IMR-90 (cell line): ENCODE measurements at regions not wholly inside any gene's neighbourhood (a gene's known extent, or its start where the extent isn't known, plus 50 kb on each side); places are given as distances from the start of the nearest gene placed in this dataset.

Experiments
- ATAC-seq: fragments of 200-7000 bp; cut with Tn5 transposase; 2 replicates; pipeline ENCODE4 v1.9.1; 2020; ENCODE audit warnings: low read depth, mild to moderate bottlenecking, moderate library complexity
- BruUV-seq: library from RNA; stranded (reverse); fragments of 400-500 nt; replicated peaks from 2 replicates; lab custom pipeline; 2021; lab: Mats Ljungman, UMichigan
- CTCF ChIA-PET: fragments of 300-600 bp; formaldehyde crosslinking; extraction: SDS; loops from one replicate; lab custom pipeline; 2021; ENCODE audit warnings: antibody characterized with exemption; lab: Yijun Ruan, JAX
- POLR2A ChIA-PET: fragments of 300-600 bp; sonication (Branson Sonifier 250); formaldehyde crosslinking; loops from one replicate; lab custom pipeline; 2022; ENCODE audit warnings: antibody characterized with exemption; ENCODE audit not compliant: unreplicated experiment; lab: Charles Lee
- DNase-seq: peaks from one replicate; pipeline ENCODE4 v3.0.0; 2013
- H2AFZ ChIP-seq: replicated peaks from 2 replicates; pipeline ENCODE3; 2013; ENCODE audit warnings: low read length, mild to moderate bottlenecking; ENCODE audit not compliant: poor library complexity
- H2AK5ac ChIP-seq: 2 replicates; pipeline ENCODE4 v1.6.1; 2013; ENCODE audit warnings: low read depth, low read length, inconsistent platforms
- H2AK9ac ChIP-seq: replicated peaks from 2 replicates; pipeline ENCODE3; 2013; ENCODE audit warnings: mild to moderate bottlenecking, low read depth, low read length, moderate library complexity; ENCODE audit not compliant: poor library complexity
- H2BK120ac ChIP-seq: 2 replicates; pipeline ENCODE4 v1.6.1; 2013; ENCODE audit warnings: low read depth, low read length, inconsistent platforms
- H2BK15ac ChIP-seq: 3 replicates; pipeline ENCODE4 v1.6.1; 2013; ENCODE audit warnings: low read depth, low read length, inconsistent platforms
- H2BK20ac ChIP-seq: 2 replicates; pipeline ENCODE4 v1.6.1; 2013; ENCODE audit warnings: low read depth, mild to moderate bottlenecking, inconsistent platforms, low read length, moderate library complexity
- H2BK5ac ChIP-seq: 2 replicates; pipeline ENCODE4 v1.6.1; 2013; ENCODE audit warnings: mild to moderate bottlenecking, low read depth, low read length, inconsistent platforms; ENCODE audit not compliant: poor library complexity, severe bottlenecking
- H3K14ac ChIP-seq: replicated peaks from 2 replicates; pipeline ENCODE4 v1.6.1; 2013; ENCODE audit warnings: low read depth, low read length, inconsistent platforms
- H3K18ac ChIP-seq: 2 replicates; pipeline ENCODE4 v1.6.1; 2013; ENCODE audit warnings: low read depth, low read length, control low read depth
- H3K23ac ChIP-seq: 2 replicates; pipeline ENCODE4 v1.6.1; 2013; ENCODE audit warnings: low read depth, low read length, inconsistent platforms
- H3K27ac ChIP-seq: 2 replicates; pipeline ENCODE4 v1.5.1; 2013; ENCODE audit warnings: mild to moderate bottlenecking, control low read depth, low read length; ENCODE audit not compliant: insufficient read depth
- H3K27me3 ChIP-seq: 2 replicates; pipeline ENCODE4 v1.6.1; 2013; ENCODE audit warnings: low read length; ENCODE audit not compliant: control insufficient read depth, insufficient read depth
- H3K36me3 ChIP-seq: 2 replicates; pipeline ENCODE4 v1.6.1; 2013; ENCODE audit warnings: low read length, mixed read lengths; ENCODE audit not compliant: control insufficient read depth, insufficient read depth
- H3K4ac ChIP-seq: 2 replicates; pipeline ENCODE4 v1.6.1; 2013; ENCODE audit warnings: low read depth, low read length, inconsistent platforms
- H3K4me1 ChIP-seq: 2 replicates; pipeline ENCODE4 v1.6.1; 2013; ENCODE audit warnings: low read length, mixed read lengths; ENCODE audit not compliant: control insufficient read depth, insufficient read depth
- H3K4me2 ChIP-seq: 2 replicates; pipeline ENCODE4 v1.6.1; 2013; ENCODE audit warnings: low read depth, mild to moderate bottlenecking, control low read depth, low read length, moderate library complexity
- H3K4me3 ChIP-seq: 2 replicates; pipeline ENCODE4 v1.5.1; 2013; ENCODE audit warnings: low read depth, mild to moderate bottlenecking, control low read depth, low read length, moderate library complexity; ENCODE audit not compliant: insufficient read depth
- H3K56ac ChIP-seq: 2 replicates; pipeline ENCODE4 v1.6.1; 2013; ENCODE audit warnings: low read length, inconsistent platforms; ENCODE audit not compliant: insufficient read depth; ENCODE audit errors: extremely low read depth
- H3K79me1 ChIP-seq, 2 experiments: 2 replicates each; pipeline ENCODE4 v1.6.1; 2013; ENCODE audit warnings: low read length in 2 of 2, inconsistent platforms in 1 of 2, low read depth in 1 of 2
- H3K9ac ChIP-seq: 2 replicates; pipeline ENCODE4 v1.6.1; 2013; ENCODE audit warnings: low read depth, low read length, control low read depth
- H3K9me1 ChIP-seq: 2 replicates; pipeline ENCODE4 v1.6.1; 2013; ENCODE audit warnings: low read length, inconsistent platforms; ENCODE audit not compliant: insufficient read depth
- H3K9me3 ChIP-seq: 2 replicates; pipeline ENCODE4 v1.6.1; 2013; ENCODE audit warnings: low read length; ENCODE audit not compliant: control insufficient read depth, insufficient read depth
- H4K20me1 ChIP-seq: 2 replicates; pipeline ENCODE4 v1.6.1; 2013; ENCODE audit warnings: low read length, inconsistent platforms; ENCODE audit not compliant: insufficient read depth
- H4K5ac ChIP-seq: 2 replicates; pipeline ENCODE4 v1.6.1; 2013; ENCODE audit warnings: mild to moderate bottlenecking, low read depth, low read length, control low read depth
- H4K8ac ChIP-seq, 2 experiments: 2 replicates each; pipeline ENCODE4 v1.6.1; 2013; ENCODE audit warnings: low read depth in 2 of 2, low read length in 2 of 2, control low read depth in 1 of 2, inconsistent platforms in 1 of 2
- H4K91ac ChIP-seq: 2 replicates; pipeline ENCODE4 v1.6.1; 2013; ENCODE audit warnings: low read depth, low read length, inconsistent platforms; ENCODE audit not compliant: insufficient read depth
- BHLHE40 ChIP-seq: fragments of 150-350 bp; IDR thresholded peaks from 2 replicates; pipeline ENCODE4 v1.6.1; 2016; ENCODE audit warnings: mild to moderate bottlenecking, low read depth, low read length
- CEBPB ChIP-seq: IDR thresholded peaks from 2 replicates; pipeline ENCODE4 v1.6.1; 2012; ENCODE audit warnings: low read depth, low read length, improper control_type of control experiment
- CHD1 ChIP-seq: IDR thresholded peaks from 2 replicates; pipeline ENCODE4 v1.6.1; 2012; ENCODE audit warnings: low read depth, low read length, improper control_type of control experiment
- CTCF ChIP-seq: conservative IDR thresholded peaks from 2 replicates; pipeline ENCODE4 v1.5.1; 2012; ENCODE audit warnings: mild to moderate bottlenecking, low read depth, low read length, improper control_type of control experiment
- ELK1 ChIP-seq: fragments of 150-350 bp; IDR thresholded peaks from 2 replicates; pipeline ENCODE4 v1.6.1; 2016; ENCODE audit warnings: low read depth, mild to moderate bottlenecking, low read length, moderate library complexity, borderline replicate concordance
- FOS ChIP-seq: fragments of 150-350 bp; IDR thresholded peaks from 2 replicates; pipeline ENCODE4 v1.6.1; 2016; ENCODE audit warnings: low read depth, low read length
- MAFK ChIP-seq: IDR thresholded peaks from 2 replicates; pipeline ENCODE4 v1.6.1; 2012; ENCODE audit warnings: low read depth, low read length, improper control_type of control experiment
- MAZ ChIP-seq: IDR thresholded peaks from 2 replicates; pipeline ENCODE4 v1.6.1; 2012; ENCODE audit warnings: low read depth, mild to moderate bottlenecking, low read length, improper control_type of control experiment, moderate library complexity, borderline replicate concordance
- MXI1 ChIP-seq: IDR thresholded peaks from 2 replicates; pipeline ENCODE4 v1.6.1; 2012; ENCODE audit warnings: low read depth, mild to moderate bottlenecking, low read length, moderate library complexity, borderline replicate concordance
- NFE2L2 ChIP-seq: fragments of 150-350 bp; IDR thresholded peaks from 2 replicates; pipeline ENCODE4 v1.6.1; 2016; ENCODE audit warnings: low read depth, mild to moderate bottlenecking, low read length
- POLR2A ChIP-seq: IDR thresholded peaks from 2 replicates; pipeline ENCODE4 v1.6.1; 2012; ENCODE audit warnings: mild to moderate bottlenecking, low read depth, low read length
- RAD21 ChIP-seq: IDR thresholded peaks from 2 replicates; pipeline ENCODE4 v1.6.1; 2012; ENCODE audit warnings: low read length, improper control_type of control experiment
- RCOR1 ChIP-seq: IDR thresholded peaks from 2 replicates; pipeline ENCODE4 v1.6.1; 2012; ENCODE audit warnings: mild to moderate bottlenecking, low read length, improper control_type of control experiment; ENCODE audit not compliant: insufficient replicate concordance
- RFX5 ChIP-seq: IDR thresholded peaks from 2 replicates; pipeline ENCODE4 v1.8.0; 2012; ENCODE audit warnings: low read depth, mild to moderate bottlenecking, low read length, moderate library complexity
- SMC3 ChIP-seq: fragments of 150-350 bp; IDR thresholded peaks from 2 replicates; pipeline ENCODE4 v1.6.1; 2016; ENCODE audit warnings: low read depth, mild to moderate bottlenecking, antibody characterized with exemption, low read length, moderate library complexity
- USF2 ChIP-seq: fragments of 150-350 bp; IDR thresholded peaks from 2 replicates; pipeline ENCODE4 v1.6.1; 2017; ENCODE audit warnings: mild to moderate bottlenecking, antibody characterized with exemption, low read length, low read depth
- WGBS, 2 experiments: methylation state at CpG; one replicate each; pipeline versions ENCODE4 v1.1.5 to v1.1.7; 2013; ENCODE audit warnings: missing lambda C conversion rate in 2 of 2; ENCODE audit not compliant: insufficient read length in 1 of 2; ENCODE audit errors: extremely low coverage in 2 of 2; 5-methylcytosine and 5-hydroxymethylcytosine counted together
- dilution Hi-C: fragments of 300-500 bp; cut with HindIII; formaldehyde crosslinking; loops from one replicate; pipeline ENCODE4 v1.14.3; 2018; ENCODE audit warnings: low sequenced_read_pairs; ENCODE audit not compliant: unreplicated experiment
- in situ Hi-C: fragments of 300-500 bp; cut with MboI; formaldehyde crosslinking; loops from 3 replicates; pipeline ENCODE4 v1.14.3; 2019; ENCODE audit warnings: low sequenced_read_pairs, inconsistent platforms, mixed read lengths
- intact Hi-C: fragments of 100-400 bp; cut with micrococcal nuclease; formaldehyde crosslinking; loops from 2 replicates; pipeline ENCODE4 v1.10.0; 2022

GRCh38 chr1:183711165-183711682 lies 58.1 kb upstream of the APOBEC4 start:
- in situ Hi-C loops, result no loop called here
- CTCF ChIA-PET, result no interaction called here
- H3K4me3 ChIP-seq, result no peak overlapping the region

More at GRCh38 chr1:183711165-183711682, 58.1 kb upstream of the APOBEC4 start:
- H3K4ac ChIP-seq, result no peak overlapping the region
- no peaks in the 10 kb centered on the region for H3K79me1 ChIP-seq
- no peak overlapping the region for H2AK9ac ChIP-seq
- H3K23ac ChIP-seq, result no peak overlapping the region
- no peaks in the 10 kb centered on the region for H3K9me3 ChIP-seq
- no peak overlapping the region for H3K56ac ChIP-seq
- H3K27me3 ChIP-seq, result no peaks in the 10 kb centered on the region
- H4K5ac ChIP-seq, result no peak overlapping the region
- peaks cover 3% of the 10 kb centered on the region for H3K4me1 ChIP-seq
- no TSS peak for BruUV-seq
- 80% methylated on average over 1 of the region's 2 CpGs; no CpG with 5 or more reads in 1 of the 2 experiments for WGBS, 2 experiments
- no peak overlapping the region for H2BK15ac ChIP-seq
- no peak overlapping the region for H2AK5ac ChIP-seq
- no peaks in the 10 kb centered on the region for H3K36me3 ChIP-seq
- no peak overlapping the region for H2BK20ac ChIP-seq
- H3K4me2 ChIP-seq, result no peak overlapping the region
- intact Hi-C loops (no loop called here), dilution Hi-C loops (no loop called here)
- H3K9me1 ChIP-seq, result no peaks in the 10 kb centered on the region; the same call in 1 of the 2 replicates
- no peak overlapping the region for H4K91ac ChIP-seq
- DNase-seq (no peak), ATAC-seq (no peak)
- H3K9ac ChIP-seq, result no peak overlapping the region
- H3K27ac ChIP-seq, result no peak overlapping the region
- POLR2A ChIA-PET, result no interaction called here
- H4K20me1 ChIP-seq, result no peaks in the 10 kb centered on the region
- H3K18ac ChIP-seq, result no peak overlapping the region
- no peak overlapping the region for H2BK120ac ChIP-seq
- no peak overlapping the region for H2BK5ac ChIP-seq
- no peak for TF ChIP-seq CEBPB
- no peak for TF ChIP-seq RCOR1
- no peak for TF ChIP-seq CHD1
- TF ChIP-seq BHLHE40, result no peak
- TF ChIP-seq MXI1, result no peak
- no peak for TF ChIP-seq ELK1
- no peak for TF ChIP-seq CTCF
- no peak for TF ChIP-seq RFX5
- TF ChIP-seq MAZ, result no peak
- TF ChIP-seq RAD21, result no peak
- TF ChIP-seq USF2, result no peak
- no peak for TF ChIP-seq MAFK
- TF ChIP-seq FOS, result no peak
- no peak for TF ChIP-seq SMC3
- no peak for TF ChIP-seq POLR2A
- TF ChIP-seq NFE2L2, result no peak
- no peak overlapping the region for H4K8ac ChIP-seq
- H3K14ac ChIP-seq, result no peak overlapping the region
- peak overlapping the region; percentile 13 for H2AFZ ChIP-seq
